Natural killer cell treated with Interleukin-12 subunit alpha and Interleukin-12 subunit beta and Interleukin-15 and Interleukin-18, amount 100 ng/mL, for 72 hours (primary cell): ENCODE measurements at regions not wholly inside any gene's neighbourhood (a gene's known extent, or its start where the extent isn't known, plus 50 kb on each side); places are given as distances from the start of the nearest gene placed in this dataset.
"Not testable (repeated sequence)": the region's sequence is repeated elsewhere in the genome, so short reads cannot be mapped to it uniquely, and the experiment has no call there.

Experiments
- ATAC-seq, 2 donors: fragments of 150-1000 bp; cut with Tn5 transposase in 1 of 2; sonication (Bioruptor Pico), chemical (Tn5 transposase) in 1 of 2; 2 replicates each; pipeline ENCODE4 v1.10.0; 2021
- DNase-seq: peaks from one replicate; pipeline ENCODE4 v3.0.0; 2022; ENCODE audit warnings: low spot score
- H3K27ac Mint-ChIP-seq, 2 donors: 1 replicate in 1 of 2; 2 replicates in 1 of 2; pipeline ENCODE4 v1.8.0; 2022; ENCODE audit warnings: mixed read lengths in 2 of 2, mild to moderate bottlenecking in 1 of 2, moderate library complexity in 1 of 2
- H3K27me3 Mint-ChIP-seq, 2 donors: 1 replicate in 1 of 2; 2 replicates in 1 of 2; pipeline ENCODE4 v1.8.0; 2022; ENCODE audit warnings: mixed read lengths in 2 of 2
- H3K36me3 Mint-ChIP-seq: one replicate; pipeline ENCODE4 v1.8.0; 2022; ENCODE audit warnings: mixed read lengths
- H3K4me1 Mint-ChIP-seq, 2 donors: 1 replicate in 1 of 2; 2 replicates in 1 of 2; pipeline ENCODE4 v1.8.0; 2022; ENCODE audit warnings: low read depth in 2 of 2, mixed read lengths in 2 of 2, mild to moderate bottlenecking in 1 of 2
- H3K4me3 Mint-ChIP-seq: one replicate; pipeline ENCODE4 v1.8.0; 2022; ENCODE audit warnings: mixed read lengths
- H3K9me3 Mint-ChIP-seq: 2 replicates; pipeline ENCODE4 v1.8.0; 2022; ENCODE audit warnings: mixed read lengths

GRCh38 chr7:106735637-106736036 lies 74.7 kb upstream of the CCDC71L start:
- H3K4me3 Mint-ChIP-seq, result peak overlapping the region; percentile 82
- DNase-seq, result no peak
- H3K36me3 Mint-ChIP-seq, result peaks cover 7% of the 10 kb centered on the region
- H3K27me3 Mint-ChIP-seq, result no peaks in the 10 kb centered on the region
- no peaks in the 10 kb centered on the region for H3K9me3 Mint-ChIP-seq
- peak overlapping the region; percentile 82 to 83 for H3K27ac Mint-ChIP-seq
- ATAC-seq, result no peak
- peaks cover 32 to 50% of the 10 kb centered on the region in 2 donors for H3K4me1 Mint-ChIP-seq

GRCh38 chr7:106736123-106736507 lies 75.2 kb upstream of the CCDC71L start:
- Mint-ChIP-seq H3K4me3 (peak overlapping the region; percentile 82), H3K27ac (peak overlapping the region; percentile 82 to 83)
- DNase-seq, result no peak

GRCh38 chr7:106736508-106737201 lies 75.7 kb upstream of the CCDC71L start:
- DNase-seq (peak; percentile 64), ATAC-seq (peak; percentile 91)
- Mint-ChIP-seq H3K36me3 (peaks cover 7% of the 10 kb centered on the region), H3K27ac (peak overlapping the region; percentile 82 to 83), H3K27me3 (no peaks in the 10 kb centered on the region), H3K4me3 (peak overlapping the region; percentile 82), H3K9me3 (no peaks in the 10 kb centered on the region), H3K4me1 (peaks cover 24 to 39% of the 10 kb centered on the region in 2 donors)

More at GRCh38 chr7:106736123-106736507, 75.2 kb upstream of the CCDC71L start:
- no peak for ATAC-seq
- Mint-ChIP-seq H3K4me1 (peaks cover 27 to 45% of the 10 kb centered on the region in 2 donors), H3K9me3 (no peaks in the 10 kb centered on the region), H3K36me3 (peaks cover 7% of the 10 kb centered on the region), H3K27me3 (no peaks in the 10 kb centered on the region)

GRCh38 chr7:106737202-106737562 lies 76.2 kb upstream of the CCDC71L start:
- H3K4me1 Mint-ChIP-seq, result peaks cover 21 to 34% of the 10 kb centered on the region in 2 donors
- H3K27me3 Mint-ChIP-seq, result no peaks in the 10 kb centered on the region
- no peak overlapping the region for H3K4me3 Mint-ChIP-seq
- no peak for ATAC-seq
- peaks cover 7% of the 10 kb centered on the region for H3K36me3 Mint-ChIP-seq
- H3K9me3 Mint-ChIP-seq, result no peaks in the 10 kb centered on the region
- no peak for DNase-seq
- peak overlapping the region; percentile 82 to 83 for H3K27ac Mint-ChIP-seq

GRCh38 chr7:106740806-106741205 lies 79.8 kb upstream of the CCDC71L start:
- Mint-ChIP-seq H3K4me1 (peaks cover 10 to 15% of the 10 kb centered on the region in 2 donors), H3K4me3 (no peak overlapping the region), H3K27me3 (peaks cover 0 to 6% of the 10 kb centered on the region in 2 donors), H3K36me3 (peaks cover 7% of the 10 kb centered on the region), H3K27ac (no peak overlapping the region), H3K9me3 (no peaks in the 10 kb centered on the region)
- ATAC-seq (no peak), DNase-seq (no peak)

- ATAC-seq, result no peak
- H3K27ac Mint-ChIP-seq, result no peak overlapping the region
- no peaks in the 10 kb centered on the region for H3K36me3 Mint-ChIP-seq
- DNase-seq, result no peak
- no peak overlapping the region for H3K4me3 Mint-ChIP-seq
- H3K4me1 Mint-ChIP-seq, result no peaks in the 10 kb centered on the region
- H3K9me3 Mint-ChIP-seq, result no peaks in the 10 kb centered on the region
- peaks cover 6% of the 10 kb centered on the region in 2 donors for H3K27me3 Mint-ChIP-seq
These were observed 83.7 kb upstream of the CCDC71L start for GRCh38 chr7:106744563-106745091.

GRCh38 chr7:106747301-106747700 lies 86.3 kb upstream of the CCDC71L start:
- DNase-seq, ATAC-seq, H3K36me3 Mint-ChIP-seq, H3K9me3 Mint-ChIP-seq, H3K27ac Mint-ChIP-seq, H3K4me1 Mint-ChIP-seq, H3K4me3 Mint-ChIP-seq: not testable (repeated sequence)
- peaks cover 9 to 16% of the 10 kb centered on the region in 2 donors for H3K27me3 Mint-ChIP-seq

GRCh38 chr7:106747804-106748203 lies 86.8 kb upstream of the CCDC71L start:
- DNase-seq (no peak), ATAC-seq (no peak)
- Mint-ChIP-seq H3K4me1 (no peaks in the 10 kb centered on the region), H3K9me3 (no peaks in the 10 kb centered on the region), H3K27ac (no peak overlapping the region), H3K4me3 (no peak overlapping the region), H3K36me3 (no peaks in the 10 kb centered on the region), H3K27me3 (peaks cover 9 to 18% of the 10 kb centered on the region in 2 donors)

GRCh38 chr7:106749165-106749564 lies 88.2 kb upstream of the CCDC71L start:
- no peak overlapping the region for H3K4me3 Mint-ChIP-seq
- DNase-seq (no peak), ATAC-seq (no peak)
- no peaks in the 10 kb centered on the region for H3K9me3 Mint-ChIP-seq
- H3K27me3 Mint-ChIP-seq, result peaks cover 9 to 13% of the 10 kb centered on the region in 2 donors
- H3K4me1 Mint-ChIP-seq, result no peaks in the 10 kb centered on the region
- peaks cover 2% of the 10 kb centered on the region for H3K36me3 Mint-ChIP-seq
- H3K27ac Mint-ChIP-seq, result no peak overlapping the region

GRCh38 chr7:106750773-106751172 lies 89.8 kb upstream of the CCDC71L start:
- no peak overlapping the region for H3K27ac Mint-ChIP-seq
- H3K9me3 Mint-ChIP-seq, result peaks cover 3% of the 10 kb centered on the region
- H3K27me3 Mint-ChIP-seq, result peaks cover 12 to 13% of the 10 kb centered on the region in 2 donors
- peaks cover 6% of the 10 kb centered on the region for H3K36me3 Mint-ChIP-seq
- no peaks in the 10 kb centered on the region for H3K4me1 Mint-ChIP-seq
- DNase-seq (no peak), ATAC-seq (no peak)
- H3K4me3 Mint-ChIP-seq, result no peak overlapping the region

GRCh38 chr7:106752367-106752766 lies 91.4 kb upstream of the CCDC71L start:
- Mint-ChIP-seq H3K36me3 (peaks cover 6% of the 10 kb centered on the region), H3K4me3 (no peak overlapping the region), H3K4me1 (no peaks in the 10 kb centered on the region), H3K27ac (no peak overlapping the region), H3K9me3 (peaks cover 3% of the 10 kb centered on the region), H3K27me3 (peaks cover 12 to 13% of the 10 kb centered on the region in 2 donors)
- no peak for ATAC-seq
- DNase-seq, result no peak

GRCh38 chr7:106755024-106755423 lies 94.1 kb upstream of the CCDC71L start:
- not testable (repeated sequence) for H3K27ac Mint-ChIP-seq, H3K4me3 Mint-ChIP-seq, ATAC-seq, H3K4me1 Mint-ChIP-seq, DNase-seq, H3K36me3 Mint-ChIP-seq, H3K9me3 Mint-ChIP-seq
- peaks cover 3 to 13% of the 10 kb centered on the region in 2 donors for H3K27me3 Mint-ChIP-seq

GRCh38 chr7:106755641-106756040 lies 94.7 kb upstream of the CCDC71L start:
- DNase-seq (no peak), ATAC-seq (no peak)
- H3K9me3 Mint-ChIP-seq, result peaks cover 3% of the 10 kb centered on the region
- H3K27ac Mint-ChIP-seq, result no peak overlapping the region
- peaks cover 6% of the 10 kb centered on the region for H3K36me3 Mint-ChIP-seq
- H3K27me3 Mint-ChIP-seq, result peaks cover 3 to 13% of the 10 kb centered on the region in 2 donors
- no peaks in the 10 kb centered on the region for H3K4me1 Mint-ChIP-seq
- H3K4me3 Mint-ChIP-seq, result no peak overlapping the region

GRCh38 chr7:106756071-106756470 lies 95.1 kb upstream of the CCDC71L start:
- peaks cover 3 to 10% of the 10 kb centered on the region in 2 donors for H3K27me3 Mint-ChIP-seq
- H3K4me1 Mint-ChIP-seq, result no peaks in the 10 kb centered on the region
- ATAC-seq, result no peak
- no peak for DNase-seq
- peaks cover 6% of the 10 kb centered on the region for H3K36me3 Mint-ChIP-seq
- no peak overlapping the region for H3K27ac Mint-ChIP-seq
- H3K9me3 Mint-ChIP-seq, result peaks cover 3% of the 10 kb centered on the region
- no peak overlapping the region for H3K4me3 Mint-ChIP-seq
